H9 (cell line): ENCODE measurements at regions not wholly inside any gene's neighbourhood (a gene's known extent, or its start where the extent isn't known, plus 50 kb on each side); places are given as distances from the start of the nearest gene placed in this dataset.

Experiments used
- DNase-seq: peaks from one replicate; pipeline ENCODE4 v3.0.0-alpha.2; 2017
- H2AFZ ChIP-seq: one replicate; pipeline ENCODE4 v1.6.1; 2013; ENCODE audit warnings: mild to moderate bottlenecking, low read length, control low read depth, moderate library complexity
- H2AK5ac ChIP-seq: 2 replicates; pipeline ENCODE4 v1.6.1; 2013; ENCODE audit warnings: low read length, control low read depth, mixed read lengths; ENCODE audit not compliant: insufficient read length
- H2BK120ac ChIP-seq: one replicate; pipeline ENCODE4 v1.6.1; 2013; ENCODE audit warnings: low read depth, mild to moderate bottlenecking, low read length, control low read depth, inconsistent platforms; ENCODE audit not compliant: poor library complexity, severe bottlenecking
- H2BK12ac ChIP-seq: 2 replicates; pipeline ENCODE4 v1.6.1; 2013; ENCODE audit warnings: low read length, control low read depth, mixed read lengths, low read depth; ENCODE audit not compliant: insufficient read length
- H2BK15ac ChIP-seq: 2 replicates; pipeline ENCODE4 v1.6.1; 2013; ENCODE audit warnings: low read depth, low read length, control low read depth
- H2BK20ac ChIP-seq: one replicate; pipeline ENCODE4 v1.6.1; 2013; ENCODE audit warnings: low read depth, mild to moderate bottlenecking, low read length, control low read depth, inconsistent platforms; ENCODE audit not compliant: poor library complexity, severe bottlenecking
- H2BK5ac ChIP-seq: 2 replicates; pipeline ENCODE4 v1.6.1; 2013; ENCODE audit warnings: low read length, control low read depth, mixed read lengths; ENCODE audit not compliant: insufficient read length
- H3K14ac ChIP-seq: 2 replicates; pipeline ENCODE4 v1.6.1; 2013; ENCODE audit warnings: low read length, control low read depth; ENCODE audit not compliant: insufficient read depth
- H3K18ac ChIP-seq: 2 replicates; pipeline ENCODE4 v1.6.1; 2013; ENCODE audit warnings: low read depth, mild to moderate bottlenecking, mixed read lengths, low read length, control low read depth; ENCODE audit not compliant: insufficient read length
- H3K23ac ChIP-seq: 2 replicates; pipeline ENCODE4 v1.6.1; 2013; ENCODE audit warnings: low read length, control low read depth, mixed read lengths, low read depth; ENCODE audit not compliant: insufficient read length
- H3K23me2 ChIP-seq: 2 replicates; pipeline ENCODE4 v1.6.1; 2013; ENCODE audit warnings: low read depth, mild to moderate bottlenecking, mixed read lengths, low read length, control low read depth; ENCODE audit not compliant: insufficient read length, poor library complexity, severe bottlenecking
- H3K27ac ChIP-seq: 2 replicates; pipeline ENCODE4 v1.5.1; 2013; ENCODE audit warnings: low read length, control low read depth, mixed read lengths, low read depth; ENCODE audit not compliant: insufficient read length
- H3K27me3 ChIP-seq: 2 replicates; pipeline ENCODE4 v1.6.1; 2013; ENCODE audit warnings: low read length, control low read depth, inconsistent platforms; ENCODE audit not compliant: insufficient read depth
- H3K4ac ChIP-seq: 2 replicates; pipeline ENCODE4 v1.6.1; 2013; ENCODE audit warnings: low read depth, mild to moderate bottlenecking, control low read depth, inconsistent platforms, low read length, moderate library complexity
- H3K4me1 ChIP-seq: 2 replicates; pipeline ENCODE4 v1.6.1; 2013; ENCODE audit warnings: low read length, control low read depth, inconsistent platforms; ENCODE audit not compliant: insufficient read depth
- H3K4me2 ChIP-seq: 2 replicates; pipeline ENCODE4 v1.6.1; 2013; ENCODE audit warnings: low read length, control low read depth, mixed read lengths; ENCODE audit not compliant: insufficient read length, insufficient read depth
- H3K56ac ChIP-seq: 2 replicates; pipeline ENCODE4 v1.6.1; 2013; ENCODE audit warnings: low read depth, mild to moderate bottlenecking, mixed read lengths, low read length, control low read depth; ENCODE audit not compliant: insufficient read length
- H3K79me1 ChIP-seq: 2 replicates; pipeline ENCODE4 v1.6.1; 2013; ENCODE audit warnings: low read depth, mild to moderate bottlenecking, moderate library complexity, low read length, control low read depth, inconsistent platforms; ENCODE audit not compliant: insufficient read depth, poor library complexity, severe bottlenecking
- H3K79me2 ChIP-seq: 2 replicates; pipeline ENCODE4 v1.6.1; 2013; ENCODE audit warnings: low read length, control low read depth, inconsistent platforms; ENCODE audit not compliant: insufficient read depth
- H3K9ac ChIP-seq: 2 replicates; pipeline ENCODE4 v1.6.1; 2013; ENCODE audit warnings: low read length, control low read depth, mixed read lengths; ENCODE audit not compliant: insufficient read length; ENCODE audit errors: extremely low read depth
- H3K9me3 ChIP-seq: one replicate; pipeline ENCODE4 v1.6.1; 2013; ENCODE audit warnings: low read depth, low read length, inconsistent platforms; ENCODE audit not compliant: control insufficient read depth
- H3T11ph ChIP-seq: one replicate; pipeline ENCODE4 v1.6.1; 2013; ENCODE audit warnings: mild to moderate bottlenecking, low read length, control low read depth, inconsistent platforms
- H4K20me1 ChIP-seq: one replicate; pipeline ENCODE4 v1.6.1; 2013; ENCODE audit not compliant: control insufficient read depth, insufficient read length, insufficient read depth
- H4K5ac ChIP-seq: 2 replicates; pipeline ENCODE4 v1.6.1; 2013; ENCODE audit warnings: low read depth, mild to moderate bottlenecking, mixed read lengths, low read length, control low read depth; ENCODE audit not compliant: insufficient read length
- H4K8ac ChIP-seq: replicated peaks from 2 replicates; pipeline ENCODE4 v1.6.1; 2013; ENCODE audit warnings: low read length, control low read depth, mixed read lengths, low read depth; ENCODE audit not compliant: insufficient read length
- H4K91ac ChIP-seq: 2 replicates; pipeline ENCODE4 v1.6.1; 2013; ENCODE audit warnings: low read depth, mild to moderate bottlenecking, moderate library complexity, mixed read lengths, low read length, control low read depth; ENCODE audit not compliant: insufficient read length
- H3K27ac Mint-ChIP-seq, 3 experiments: 2 replicates in 2 of 3; 3 replicates in 1 of 3; pipeline ENCODE4 v1.8.0; 2020 to 2021; ENCODE audit warnings: mixed read lengths in 3 of 3, mild to moderate bottlenecking in 1 of 3, moderate library complexity in 1 of 3
- H3K27me3 Mint-ChIP-seq: 2 replicates; pipeline ENCODE4 v1.8.0; 2021; ENCODE audit warnings: low read depth, mild to moderate bottlenecking, moderate library complexity, mixed read lengths
- H3K36me3 Mint-ChIP-seq, 3 experiments: 2 replicates in 2 of 3; 3 replicates in 1 of 3; pipeline ENCODE4 v1.8.0; 2020 to 2021; ENCODE audit warnings: low read depth in 3 of 3, mixed read lengths in 3 of 3; ENCODE audit not compliant: insufficient read depth in 1 of 3
- H3K4me1 Mint-ChIP-seq, 2 experiments: 2 replicates each; pipeline ENCODE4 v1.8.0; 2020; ENCODE audit warnings: mixed read lengths in 2 of 2
- H3K4me3 Mint-ChIP-seq, 2 experiments: 2 replicates in 1 of 2; 3 replicates in 1 of 2; pipeline ENCODE4 v1.8.0; 2020 to 2021; ENCODE audit warnings: mild to moderate bottlenecking in 2 of 2, mixed read lengths in 2 of 2, moderate library complexity in 1 of 2
- H3K9me3 Mint-ChIP-seq, 2 experiments: 2 replicates in 1 of 2; 3 replicates in 1 of 2; pipeline ENCODE4 v1.8.0; 2020; ENCODE audit warnings: mild to moderate bottlenecking in 2 of 2, mixed read lengths in 2 of 2, moderate library complexity in 1 of 2
- CTCF ChIP-seq: fragments of 200-600 bp; sonication (generic); conservative IDR thresholded peaks from 3 replicates; pipeline ENCODE4 v1.8.0; 2021; ENCODE audit warnings: antibody characterized with exemption, mild to moderate bottlenecking
- WGBS: extraction: QIAGEN DNeasy Blood & Tissue Kit; methylation state at CpG from one replicate; pipeline ENCODE4 v1.1.7; 2013; ENCODE audit warnings: missing lambda C conversion rate, low lambda C conversion rate, mixed read lengths; ENCODE audit not compliant: insufficient read length; ENCODE audit errors: extremely low coverage; 5-methylcytosine and 5-hydroxymethylcytosine counted together

- no peaks in the 10 kb centered on the region for H3K79me1 ChIP-seq
- no peak overlapping the region for H2BK20ac ChIP-seq
- no peak overlapping the region for H3K14ac ChIP-seq
- H3K4me3 Mint-ChIP-seq, result no peak overlapping the region
- H3K27me3 Mint-ChIP-seq, result no peaks in the 10 kb centered on the region
- H3K23ac ChIP-seq, result no peak overlapping the region
- H3K79me2 ChIP-seq, result no peaks in the 10 kb centered on the region
- no peak overlapping the region for H2BK5ac ChIP-seq
- no peak overlapping the region for H4K8ac ChIP-seq
- no peak overlapping the region for H3K27ac ChIP-seq
- no peak for DNase-seq
- no peaks in the 10 kb centered on the region for H3K27me3 ChIP-seq
- no peak overlapping the region for H4K91ac ChIP-seq
- no peak for TF ChIP-seq CTCF
- H2BK120ac ChIP-seq, result no peak overlapping the region
- H2BK15ac ChIP-seq, result no peak overlapping the region
- H3K18ac ChIP-seq, result no peak overlapping the region
- H3T11ph ChIP-seq, result no peak overlapping the region
- no peak overlapping the region for H3K4ac ChIP-seq
- H2AK5ac ChIP-seq, result no peak overlapping the region
- H2AFZ ChIP-seq, result no peak overlapping the region
- H3K9me3 ChIP-seq, result no peaks in the 10 kb centered on the region
- H3K9me3 Mint-ChIP-seq, result no peaks in the 10 kb centered on the region
- no peak overlapping the region for H3K9ac ChIP-seq
- H4K20me1 ChIP-seq, result no peaks in the 10 kb centered on the region
- no CpG with 5 or more reads among the region's 1 CpG for WGBS
- no peaks in the 10 kb centered on the region for H3K4me1 ChIP-seq
- no peak overlapping the region for H3K4me2 ChIP-seq
- no peak overlapping the region for H2BK12ac ChIP-seq
- no peaks in the 10 kb centered on the region for H3K23me2 ChIP-seq
- H3K4me1 Mint-ChIP-seq, result no peaks in the 10 kb centered on the region
- no peak overlapping the region for H3K27ac Mint-ChIP-seq
- no peaks in the 10 kb centered on the region for H3K36me3 Mint-ChIP-seq
- no peak overlapping the region for H3K56ac ChIP-seq
- no peak overlapping the region for H4K5ac ChIP-seq
Observed at GRCh38 chr12:83996671-83997070, 915.9 kb downstream of the SLC6A15 start.
